ENCODE measurements at regions not wholly inside any gene's neighbourhood (a gene's known extent, or its start where the extent isn't known, plus 50 kb on each side); places are given as distances from the start of the nearest gene placed in this dataset.

- CTCF ChIA-PET, result interaction anchor here (3.6 kb wide), 1 partner anchor 9 kb away, joined by 23 read pairs; no protein-coding TSS in a partner anchor
- POLR2A ChIA-PET, result no interaction called here
- no peak for DNase-seq (ENCODE audit: extremely low spot score)
- TF ChIP-seq, protein P1, sequence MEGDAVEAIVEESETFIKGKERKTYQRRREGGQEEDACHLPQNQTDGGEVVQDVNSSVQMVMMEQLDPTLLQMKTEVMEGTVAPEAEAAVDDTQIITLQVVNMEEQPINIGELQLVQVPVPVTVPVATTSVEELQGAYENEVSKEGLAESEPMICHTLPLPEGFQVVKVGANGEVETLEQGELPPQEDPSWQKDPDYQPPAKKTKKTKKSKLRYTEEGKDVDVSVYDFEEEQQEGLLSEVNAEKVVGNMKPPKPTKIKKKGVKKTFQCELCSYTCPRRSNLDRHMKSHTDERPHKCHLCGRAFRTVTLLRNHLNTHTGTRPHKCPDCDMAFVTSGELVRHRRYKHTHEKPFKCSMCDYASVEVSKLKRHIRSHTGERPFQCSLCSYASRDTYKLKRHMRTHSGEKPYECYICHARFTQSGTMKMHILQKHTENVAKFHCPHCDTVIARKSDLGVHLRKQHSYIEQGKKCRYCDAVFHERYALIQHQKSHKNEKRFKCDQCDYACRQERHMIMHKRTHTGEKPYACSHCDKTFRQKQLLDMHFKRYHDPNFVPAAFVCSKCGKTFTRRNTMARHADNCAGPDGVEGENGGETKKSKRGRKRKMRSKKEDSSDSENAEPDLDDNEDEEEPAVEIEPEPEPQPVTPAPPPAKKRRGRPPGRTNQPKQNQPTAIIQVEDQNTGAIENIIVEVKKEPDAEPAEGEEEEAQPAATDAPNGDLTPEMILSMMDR (IDR thresholded peaks at IDR 0.05; ENCODE audit: control extremely low read depth, extremely low read depth, low read depth, missing control alignments), result no peak
Measured at GRCh38 chr10:81009296-81009695, 471.6 kb downstream of the SH2D4B start.

GRCh38 chr10:81013771-81014170 lies 476.1 kb downstream of the SH2D4B start:
- CTCF ChIA-PET, result interaction anchor here (0.8 to 2.6 kb wide), 7 partner anchors 9 to 351 kb away, joined by 3 to 10 read pairs (median 4); no protein-coding TSS in a partner anchor
- POLR2A ChIA-PET, result no interaction called here

GRCh38 chr10:81019029-81019890 lies 481.6 kb downstream of the SH2D4B start:
- POLR2A ChIA-PET, result no interaction called here
- peak; percentile 43 for DNase-seq (ENCODE audit: extremely low spot score)
- CTCF ChIA-PET, result interaction anchor here (0.6 to 5.1 kb wide), 31 partner anchors 8 to 574 kb away, joined by 3 to 26 read pairs (median 3); no protein-coding TSS in a partner anchor
- TF ChIP-seq, protein P1 (IDR thresholded peaks at IDR 0.05; ENCODE audit: control extremely low read depth, extremely low read depth, low read depth, missing control alignments), result peak; percentile 79

More at GRCh38 chr10:81013771-81014170, 476.1 kb downstream of the SH2D4B start:
- TF ChIP-seq, protein P1 (IDR thresholded peaks at IDR 0.05; ENCODE audit: control extremely low read depth, extremely low read depth, low read depth, missing control alignments), result no peak
- DNase-seq (ENCODE audit: extremely low spot score), result no peak

- ChIA-PET POLR2A (no interaction called here), CTCF (interaction anchor here (2.0 to 5.1 kb wide), 2 partner anchors 159 to 358 kb away, joined by 5 to 26 read pairs; no protein-coding TSS in a partner anchor)
- TF ChIP-seq, protein P1 (IDR thresholded peaks at IDR 0.05; ENCODE audit: control extremely low read depth, extremely low read depth, low read depth, missing control alignments), result no peak
- DNase-seq (ENCODE audit: extremely low spot score), result no peak
Measured at GRCh38 chr10:81021428-81022129, 483.9 kb downstream of the SH2D4B start.

- no peak for DNase-seq (ENCODE audit: extremely low spot score)
- POLR2A ChIA-PET, result no interaction called here
- TF ChIP-seq, protein P1 (IDR thresholded peaks at IDR 0.05; ENCODE audit: control extremely low read depth, extremely low read depth, low read depth, missing control alignments), result no peak
- CTCF ChIA-PET, result interaction anchor here (1.0 to 1.1 kb wide), 2 partner anchors 8 to 11 kb away, joined by 3 to 5 read pairs; no protein-coding TSS in a partner anchor
Measured at GRCh38 chr10:81026591-81026990, 488.9 kb downstream of the SH2D4B start.

- no peak for DNase-seq (ENCODE audit: extremely low spot score)
- CTCF ChIA-PET, result interaction anchor here (1.1 kb wide), 1 partner anchor 9 kb away, joined by 5 read pairs; no protein-coding TSS in a partner anchor
- POLR2A ChIA-PET, result no interaction called here
- TF ChIP-seq, protein P1 (IDR thresholded peaks at IDR 0.05; ENCODE audit: control extremely low read depth, extremely low read depth, low read depth, missing control alignments), result no peak
Measured at GRCh38 chr10:81027223-81027622, 489.5 kb downstream of the SH2D4B start.

All from GM10248 (cell line).